ENCODE measurements at regions not wholly inside any gene's neighbourhood (a gene's known extent, or its start where the extent isn't known, plus 50 kb on each side); places are given as distances from the start of the nearest gene placed in this dataset.
A peak's percentile ranks its signal among the peaks of the same experiment; 100 is the strongest.

GRCh38 chr13:107832500-107833100 is 382.7 kb downstream of the LIG4 start:
- Mint-ChIP-seq H3K4me3 (no peak overlapping the region), H3K27ac (peak overlapping the region; percentile 25; the same call in 1 of the 2 replicates), H3K4me1 (peaks cover 40% of the 10 kb centered on the region), H3K27me3 (ENCODE audit: low read depth) (no peaks in the 10 kb centered on the region), H3K36me3 (no peaks in the 10 kb centered on the region), H3K9me3 (no peaks in the 10 kb centered on the region)
- DNase-seq (ENCODE audit: low spot score) (no peak), ATAC-seq (peak; percentile 69)
- POLR2A ChIA-PET = no interaction called here
- no peak for TF ChIP-seq MAX (CRISPR knock-in tag; IDR thresholded peaks at IDR 0.05)
- no peak for TF ChIP-seq ZNF416 (CRISPR knock-in tag; IDR thresholded peaks at IDR 0.05)
- TF ChIP-seq TCF7 (CRISPR knock-in tag; IDR thresholded peaks at IDR 0.05; ENCODE audit: low read depth) = no peak
- no peak for TF ChIP-seq ZNF671 (CRISPR knock-in tag; IDR thresholded peaks at IDR 0.05)
- no peak for TF ChIP-seq ATF6 (CRISPR knock-in tag; IDR thresholded peaks at IDR 0.05)
- no peak for TF ChIP-seq ZNF263 (CRISPR knock-in tag; IDR thresholded peaks at IDR 0.05; ENCODE audit: low read depth)
- TF ChIP-seq ZNF423 (CRISPR knock-in tag; IDR thresholded peaks at IDR 0.05) = no peak
- TF ChIP-seq ZNF121 (CRISPR knock-in tag; IDR thresholded peaks at IDR 0.05) = no peak
- no peak for TF ChIP-seq USF1 (CRISPR knock-in tag; IDR thresholded peaks at IDR 0.05)
- TF ChIP-seq ZMAT4 (CRISPR knock-in tag; IDR thresholded peaks at IDR 0.05) = no peak
- TF ChIP-seq E2F4 (CRISPR knock-in tag; IDR thresholded peaks at IDR 0.05; ENCODE audit: borderline replicate concordance, low read depth) = no peak
- no peak for TF ChIP-seq FOXK1 (CRISPR knock-in tag; IDR thresholded peaks at IDR 0.05)
- no peak for TF ChIP-seq ESRRA (CRISPR knock-in tag; IDR thresholded peaks at IDR 0.05; ENCODE audit: borderline replicate concordance)
- no peak for TF ChIP-seq MLX (CRISPR knock-in tag; IDR thresholded peaks at IDR 0.05)
- CTCF ChIA-PET = no interaction called here

GRCh38 chr13:107830804-107831203 is 384.5 kb downstream of the LIG4 start:
- Mint-ChIP-seq H3K27me3 (ENCODE audit: low read depth) (no peaks in the 10 kb centered on the region), H3K27ac (no peak overlapping the region), H3K36me3 (no peaks in the 10 kb centered on the region), H3K4me1 (peaks cover 31% of the 10 kb centered on the region), H3K4me3 (no peak overlapping the region), H3K9me3 (no peaks in the 10 kb centered on the region)
- no peak for DNase-seq (ENCODE audit: low spot score)
- ChIA-PET CTCF (no interaction called here), POLR2A (no interaction called here)
- TF ChIP-seq GABPB1 (CRISPR knock-in tag; IDR thresholded peaks at IDR 0.05) (no peak), IRF1 (CRISPR knock-in tag; IDR thresholded peaks at IDR 0.05) (no peak), ATF2 (CRISPR knock-in tag; IDR thresholded peaks at IDR 0.05; ENCODE audit: borderline replicate concordance, low read depth) (no peak), SMAD4 (CRISPR knock-in tag; IDR thresholded peaks at IDR 0.05) (no peak), EMX1 (CRISPR knock-in tag; IDR thresholded peaks at IDR 0.05) (no peak), KAT7 (CRISPR knock-in tag; IDR thresholded peaks at IDR 0.05; ENCODE audit: borderline replicate concordance) (no peak), CDX4 (CRISPR knock-in tag; IDR thresholded peaks at IDR 0.05; ENCODE audit: borderline replicate concordance) (no peak), NR3C1 (CRISPR knock-in tag; conservative IDR thresholded peaks at IDR 0.05; ENCODE audit: low read depth) (no peak), PRDM15 (CRISPR knock-in tag; IDR thresholded peaks at IDR 0.05) (no peak), FOXP1 (CRISPR knock-in tag; IDR thresholded peaks at IDR 0.05; ENCODE audit: borderline replicate concordance) (no peak), TCF7 (CRISPR knock-in tag; IDR thresholded peaks at IDR 0.05; ENCODE audit: low read depth) (no peak)
- no peak for ATAC-seq
